ENCODE measurements at regions not wholly inside any gene's neighbourhood (a gene's known extent, or its start where the extent isn't known, plus 50 kb on each side); places are given as distances from the start of the nearest gene placed in this dataset.

DNA sequence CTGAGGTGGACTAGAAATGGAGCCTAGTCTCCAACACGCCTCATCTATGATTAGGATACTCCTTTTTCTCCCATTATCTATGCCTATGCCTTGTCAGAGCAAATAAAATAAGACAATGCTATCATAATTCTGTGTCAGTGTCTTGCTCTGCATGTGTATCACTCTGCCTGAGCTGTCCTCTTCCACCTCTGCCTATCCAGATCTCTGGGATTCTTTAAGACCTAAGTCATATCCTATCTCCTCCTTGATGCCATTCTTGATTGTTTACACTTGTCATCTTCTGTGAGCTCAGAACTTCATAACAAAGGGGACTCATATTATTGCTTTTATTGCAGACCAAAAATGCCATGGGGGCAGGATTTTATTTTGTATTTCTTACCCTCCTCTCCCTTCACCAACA, 351.2 kb upstream of the C9orf72 start:
- DNase-seq = no peak

DNA sequence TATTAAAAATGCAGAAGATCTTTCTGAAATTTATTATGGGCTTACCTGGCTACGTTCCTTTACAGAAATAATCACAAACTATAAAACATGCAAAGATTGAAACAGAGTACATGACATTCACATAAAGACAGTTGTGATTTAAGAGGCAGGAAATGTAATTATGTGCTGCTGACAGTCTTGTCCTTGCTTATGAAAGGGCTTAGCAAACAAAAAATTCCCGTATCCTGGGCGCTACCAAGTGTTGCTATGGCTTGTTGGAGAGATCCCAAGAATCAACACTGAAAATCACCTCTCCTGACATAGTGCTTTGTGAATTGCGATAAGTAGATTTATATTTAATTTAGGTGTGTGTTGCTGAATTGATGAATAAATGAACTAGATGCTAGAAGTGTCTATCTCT, 352.5 kb upstream of the C9orf72 start:
- peak in 2 of 3 experiments; percentile 40 to 84 for DNase-seq

GRCh38 chr9:27929841-27930240, 356.6 kb upstream of the C9orf72 start:
- no peak for DNase-seq

DNA sequence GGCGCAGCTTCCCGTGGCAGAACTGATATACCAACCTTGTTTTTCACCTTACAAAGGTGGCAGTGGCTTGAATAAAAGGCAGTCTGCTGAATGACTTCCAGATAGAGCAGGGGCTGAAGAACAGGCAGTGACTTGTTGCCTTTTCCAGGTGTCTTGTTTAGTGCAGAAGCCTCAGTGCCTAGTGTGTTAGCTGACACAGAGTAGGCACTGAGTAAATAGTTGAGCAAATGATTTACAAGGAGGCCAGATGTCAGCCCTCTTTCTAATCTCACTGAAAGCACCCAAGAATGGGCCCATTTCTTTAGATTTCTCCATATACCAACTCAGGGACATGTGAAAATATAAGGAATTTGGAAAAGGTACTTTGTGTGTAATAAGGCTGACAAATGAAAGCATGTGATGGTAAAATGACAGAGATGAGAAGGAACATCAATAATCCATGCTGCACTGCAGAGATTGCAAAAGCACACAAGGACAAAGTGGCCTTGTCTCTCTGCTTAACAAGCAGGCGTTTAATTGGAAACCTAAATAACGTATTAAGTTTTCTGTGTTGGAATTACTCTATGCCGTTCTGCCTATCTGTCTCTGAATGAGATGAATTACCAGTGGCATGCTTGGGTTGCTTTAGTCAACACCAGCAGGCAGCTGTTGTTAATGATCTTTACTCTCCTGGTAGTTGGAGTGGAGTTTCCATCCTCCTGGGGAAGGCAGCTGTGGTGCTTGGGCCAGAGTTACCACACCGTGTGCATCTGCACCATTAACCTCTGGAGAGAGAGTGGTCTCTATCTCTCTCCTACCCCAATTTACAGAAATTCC, 360.1 kb upstream of the C9orf72 start:
- peak in 2 of 3 experiments; percentile 41 to 91 for DNase-seq

- no peak for DNase-seq
Measured at GRCh38 chr9:27934471-27934870, 361.2 kb upstream of the C9orf72 start.

GRCh38 chr9:27939186-27939585, 365.9 kb upstream of the C9orf72 start:
- DNase-seq = peak in 1 of 3 experiments; percentile 70

GRCh38 chr9:27940535-27940934, 367.3 kb upstream of the C9orf72 start:
- no peak for DNase-seq

DNA sequence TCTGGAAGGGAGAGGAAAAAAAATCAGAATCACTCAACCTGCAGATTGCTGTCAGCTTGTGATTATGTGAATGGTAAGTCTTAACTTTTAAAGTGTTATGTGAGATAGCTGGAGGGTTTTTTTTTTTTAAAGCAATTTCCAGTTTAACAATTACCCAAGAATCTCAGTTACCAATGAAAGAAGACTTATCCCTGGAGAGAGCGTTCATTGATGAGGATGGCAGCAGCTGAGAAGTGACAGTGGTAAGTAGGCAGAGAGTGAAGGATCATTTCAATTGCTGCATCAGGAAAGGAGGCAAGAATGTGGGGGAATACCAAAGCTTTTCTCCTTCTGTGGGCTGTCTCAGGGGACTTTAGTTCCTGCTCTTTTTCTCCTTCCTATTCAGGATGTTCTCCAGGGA, 370.2 kb upstream of the C9orf72 start:
- peak in 1 of 3 experiments; percentile 51 for DNase-seq

GRCh38 chr9:27945386-27945785, 372.1 kb upstream of the C9orf72 start:
- DNase-seq = no peak

- no peak for DNase-seq
Measured at GRCh38 chr9:27950382-27950781, 377.1 kb upstream of the C9orf72 start.

GRCh38 chr9:27954858-27955257, 381.6 kb upstream of the C9orf72 start:
- DNase-seq = no peak

- DNase-seq = no peak
Measured at GRCh38 chr9:27963836-27964235, 390.6 kb upstream of the C9orf72 start.

- DNase-seq = peak in 1 of 3 experiments; percentile 1
Measured at GRCh38 chr9:27967210-27967609, 393.9 kb upstream of the C9orf72 start.

- DNase-seq = peak in 1 of 3 experiments; percentile 38
Measured at GRCh38 chr9:27977931-27978330, 404.6 kb upstream of the C9orf72 start.

- no peak for DNase-seq
Measured at GRCh38 chr9:27985714-27986113, 412.4 kb upstream of the C9orf72 start.

- no peak for DNase-seq
Measured at GRCh38 chr9:27990524-27990923, 417.2 kb upstream of the C9orf72 start.

DNA sequence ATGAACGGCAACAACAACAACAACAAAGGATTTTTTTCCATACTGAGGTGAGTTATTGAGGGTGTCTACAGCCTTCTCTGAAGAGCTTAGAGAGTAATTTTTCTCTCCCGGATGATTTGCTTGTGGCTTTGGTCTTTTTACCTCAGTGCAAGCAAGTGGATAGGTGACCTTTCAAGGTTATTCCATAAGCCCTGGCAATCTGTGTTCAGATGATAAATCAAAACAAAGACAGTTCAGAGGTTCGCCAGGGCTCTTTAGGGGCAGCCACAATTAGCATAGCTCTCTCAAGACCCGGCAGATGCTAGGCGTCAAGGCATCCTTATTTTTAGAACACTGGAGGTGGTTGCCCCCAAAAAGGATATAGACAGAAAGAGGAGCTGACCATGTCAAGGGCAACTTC, 417.9 kb upstream of the C9orf72 start:
- no peak for DNase-seq

DNA sequence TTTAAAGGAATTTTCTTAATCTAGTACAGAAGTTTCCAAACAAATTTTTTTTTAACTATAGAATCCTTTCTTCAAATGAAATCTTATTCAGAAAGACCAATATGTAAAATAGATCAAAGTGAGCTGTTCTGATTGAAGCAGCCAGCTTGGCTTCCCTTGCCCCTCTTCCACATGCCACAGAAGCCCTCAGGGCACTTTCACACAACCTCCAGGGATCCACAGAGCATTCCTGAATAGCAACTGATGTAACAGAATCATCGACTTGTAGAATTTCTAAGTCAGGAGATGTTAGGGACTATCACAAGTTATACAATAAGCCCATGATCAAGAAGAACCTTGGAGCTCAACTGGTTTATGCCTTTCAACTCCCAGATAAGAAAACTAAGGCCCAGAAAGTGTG, 427.8 kb upstream of the C9orf72 start:
- no peak for DNase-seq

GRCh38 chr9:28004900-28005299, 431.6 kb upstream of the C9orf72 start:
- DNase-seq = no peak

DNA sequence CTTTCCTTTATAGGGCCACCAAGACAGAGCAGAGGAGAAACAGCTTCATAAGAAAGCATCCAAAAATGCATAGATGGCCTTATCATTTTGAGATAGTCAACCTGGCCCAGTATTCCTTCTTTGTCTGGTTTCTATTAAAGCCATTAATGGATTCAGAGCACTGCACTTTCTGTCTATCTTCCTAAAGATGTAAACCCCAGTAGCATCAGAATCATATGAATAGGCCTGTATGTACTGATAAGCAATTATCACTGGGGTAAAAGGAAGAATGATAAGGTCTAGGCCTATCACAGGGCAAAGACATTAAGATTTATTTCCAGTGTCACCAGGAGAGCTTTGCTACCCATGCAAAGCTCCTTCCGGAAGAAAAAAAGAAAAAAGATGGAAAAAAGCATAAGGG, 432.5 kb upstream of the C9orf72 start:
- no peak for DNase-seq

- no peak for DNase-seq
Measured at GRCh38 chr9:28007097-28007817, 434.0 kb upstream of the C9orf72 start.

DNA sequence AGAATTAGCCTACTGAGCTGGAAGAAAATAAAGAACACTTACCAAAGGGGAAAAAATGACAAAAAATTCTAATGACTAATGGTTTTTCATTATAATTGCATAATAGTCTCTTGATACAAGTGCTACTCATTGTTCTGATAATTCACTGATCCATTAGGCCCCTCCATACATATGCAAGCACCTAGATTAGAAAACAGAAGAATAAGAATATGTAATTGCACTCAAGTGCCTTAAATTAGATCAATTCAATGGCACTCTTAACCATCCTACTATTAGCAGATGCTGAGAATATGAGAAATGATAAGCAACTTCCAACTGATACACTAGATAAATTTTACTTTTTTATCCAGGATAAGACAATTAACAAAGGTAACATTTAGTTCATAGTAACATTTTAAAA, 440.9 kb upstream of the C9orf72 start:
- peak in 1 of 3 experiments; percentile 74 for DNase-seq

- peak in 2 of 3 experiments; percentile 48 to 83 for DNase-seq
Measured at GRCh38 chr9:28024676-28025075, 451.4 kb upstream of the C9orf72 start.

DNA sequence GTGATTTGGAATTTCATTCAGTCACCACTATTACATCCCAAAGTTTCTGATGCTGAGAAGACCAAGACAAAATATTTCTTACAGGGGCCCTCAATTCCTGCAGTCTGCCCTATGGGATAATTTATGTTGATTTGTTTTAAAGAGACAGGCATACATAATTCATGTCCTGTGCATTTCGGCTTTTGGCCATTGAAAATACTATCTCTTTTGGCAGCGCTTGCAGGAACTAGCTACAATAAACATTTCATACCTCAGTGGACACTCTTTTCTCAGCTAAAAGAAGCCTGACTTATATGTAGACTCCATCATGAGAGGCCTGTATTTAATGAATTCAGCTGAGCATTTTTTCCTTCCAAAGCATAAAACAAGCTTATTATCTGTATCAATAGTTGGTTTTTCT, 451.9 kb upstream of the C9orf72 start:
- DNase-seq = no peak
